ENCODE measurements at regions not wholly inside any gene's neighbourhood (a gene's known extent, or its start where the extent isn't known, plus 50 kb on each side); places are given as distances from the start of the nearest gene placed in this dataset.
"Not testable (repeated sequence)": the region's sequence is repeated elsewhere in the genome, so short reads cannot be mapped to it uniquely, and the experiment has no call there.

DNA sequence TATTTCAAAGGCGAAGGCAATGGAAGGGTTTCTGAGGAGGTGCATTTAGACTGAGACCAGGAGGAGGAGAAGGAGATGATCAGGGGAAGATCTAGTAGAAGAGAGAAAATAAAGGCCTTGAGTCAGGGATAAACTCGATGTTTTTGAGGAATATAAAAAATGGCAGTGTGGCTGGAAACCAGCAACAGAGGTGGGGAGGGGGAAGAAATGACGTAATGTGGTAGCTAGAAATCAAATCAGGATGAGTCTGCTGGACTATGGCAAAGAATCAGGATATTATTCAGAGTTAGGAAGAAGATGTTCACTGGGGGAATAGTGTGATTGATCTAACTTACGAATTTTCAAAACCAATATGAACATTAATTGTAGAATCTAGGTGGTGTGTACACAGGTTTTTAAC lies 1673.9 kb upstream of the WWC1 start:
- no peak overlapping the region for H3K4me3 ChIP-seq (replicated peaks; ENCODE audit: low read depth, low read length)
- TF ChIP-seq, protein P1, sequence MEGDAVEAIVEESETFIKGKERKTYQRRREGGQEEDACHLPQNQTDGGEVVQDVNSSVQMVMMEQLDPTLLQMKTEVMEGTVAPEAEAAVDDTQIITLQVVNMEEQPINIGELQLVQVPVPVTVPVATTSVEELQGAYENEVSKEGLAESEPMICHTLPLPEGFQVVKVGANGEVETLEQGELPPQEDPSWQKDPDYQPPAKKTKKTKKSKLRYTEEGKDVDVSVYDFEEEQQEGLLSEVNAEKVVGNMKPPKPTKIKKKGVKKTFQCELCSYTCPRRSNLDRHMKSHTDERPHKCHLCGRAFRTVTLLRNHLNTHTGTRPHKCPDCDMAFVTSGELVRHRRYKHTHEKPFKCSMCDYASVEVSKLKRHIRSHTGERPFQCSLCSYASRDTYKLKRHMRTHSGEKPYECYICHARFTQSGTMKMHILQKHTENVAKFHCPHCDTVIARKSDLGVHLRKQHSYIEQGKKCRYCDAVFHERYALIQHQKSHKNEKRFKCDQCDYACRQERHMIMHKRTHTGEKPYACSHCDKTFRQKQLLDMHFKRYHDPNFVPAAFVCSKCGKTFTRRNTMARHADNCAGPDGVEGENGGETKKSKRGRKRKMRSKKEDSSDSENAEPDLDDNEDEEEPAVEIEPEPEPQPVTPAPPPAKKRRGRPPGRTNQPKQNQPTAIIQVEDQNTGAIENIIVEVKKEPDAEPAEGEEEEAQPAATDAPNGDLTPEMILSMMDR (IDR thresholded peaks at IDR 0.05; ENCODE audit: insufficient read depth, low read length, poor library complexity, severe bottlenecking) = no peak
- no peaks in the 10 kb centered on the region for H3K36me3 ChIP-seq (ENCODE audit: control insufficient read depth, insufficient read depth, low read length)
- H3K27me3 ChIP-seq (replicated peaks; ENCODE audit: control insufficient read depth, insufficient read depth, low read length) = no peaks in the 10 kb centered on the region
- no peak for DNase-seq (ENCODE audit: extremely low read depth, insufficient read length)

DNA sequence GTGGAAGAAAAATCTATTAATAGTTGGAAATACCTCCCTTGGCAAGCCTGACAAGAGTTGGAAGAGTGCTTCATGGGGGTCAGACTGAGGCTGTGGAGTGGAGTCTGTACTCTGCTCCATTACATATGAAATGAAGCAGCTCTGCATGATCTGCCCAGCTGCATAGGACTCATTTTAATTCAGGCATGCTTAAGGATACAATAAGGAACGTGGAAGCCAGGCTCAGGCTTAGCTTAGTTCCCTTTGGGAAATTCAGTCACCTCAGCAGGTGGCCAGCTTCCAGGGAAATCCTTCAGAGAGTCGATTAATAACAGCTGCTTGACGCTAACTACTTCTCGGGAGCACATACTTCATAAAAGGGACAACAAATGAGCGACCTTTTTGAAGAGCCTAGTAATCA lies 1672.9 kb upstream of the WWC1 start:
- TF ChIP-seq, protein P1 (IDR thresholded peaks at IDR 0.05; ENCODE audit: insufficient read depth, low read length, poor library complexity, severe bottlenecking) = no peak

DNA sequence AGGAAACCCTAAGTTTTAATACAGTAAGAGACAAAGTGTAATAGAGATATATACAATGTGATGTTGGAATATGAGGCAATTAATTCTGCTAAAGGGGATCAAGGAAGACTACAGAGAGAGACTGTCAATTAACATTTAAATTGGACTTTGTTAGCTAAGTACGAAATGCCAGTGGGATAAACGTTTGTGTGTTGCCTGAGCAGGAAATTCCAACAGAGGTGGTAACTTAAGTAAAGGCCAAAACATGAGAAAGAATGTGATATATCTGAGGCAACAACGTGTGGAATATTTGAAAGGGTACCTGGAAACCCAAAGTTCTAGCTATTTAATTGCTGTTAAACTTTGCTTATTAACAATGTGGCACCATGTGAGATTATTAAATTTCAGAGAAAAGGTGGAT lies 1666.9 kb upstream of the WWC1 start:
- Histone ChIP-seq H3K4me3 (replicated peaks; ENCODE audit: low read depth, low read length) (no peak overlapping the region), H3K36me3 (ENCODE audit: control insufficient read depth, insufficient read depth, low read length) (no peaks in the 10 kb centered on the region), H3K27me3 (replicated peaks; ENCODE audit: control insufficient read depth, insufficient read depth, low read length) (no peaks in the 10 kb centered on the region)
- no peak for DNase-seq (ENCODE audit: extremely low read depth, insufficient read length)
- TF ChIP-seq, protein P1 (IDR thresholded peaks at IDR 0.05; ENCODE audit: insufficient read depth, low read length, poor library complexity, severe bottlenecking) = no peak

More for the DNA sequence above, 1672.9 kb upstream of the WWC1 start:
- no peak for DNase-seq (ENCODE audit: extremely low read depth, insufficient read length)
- no peak overlapping the region for H3K4me3 ChIP-seq (replicated peaks; ENCODE audit: low read depth, low read length)
- H3K36me3 ChIP-seq (ENCODE audit: control insufficient read depth, insufficient read depth, low read length) = no peaks in the 10 kb centered on the region
- H3K27me3 ChIP-seq (replicated peaks; ENCODE audit: control insufficient read depth, insufficient read depth, low read length) = no peaks in the 10 kb centered on the region

DNA sequence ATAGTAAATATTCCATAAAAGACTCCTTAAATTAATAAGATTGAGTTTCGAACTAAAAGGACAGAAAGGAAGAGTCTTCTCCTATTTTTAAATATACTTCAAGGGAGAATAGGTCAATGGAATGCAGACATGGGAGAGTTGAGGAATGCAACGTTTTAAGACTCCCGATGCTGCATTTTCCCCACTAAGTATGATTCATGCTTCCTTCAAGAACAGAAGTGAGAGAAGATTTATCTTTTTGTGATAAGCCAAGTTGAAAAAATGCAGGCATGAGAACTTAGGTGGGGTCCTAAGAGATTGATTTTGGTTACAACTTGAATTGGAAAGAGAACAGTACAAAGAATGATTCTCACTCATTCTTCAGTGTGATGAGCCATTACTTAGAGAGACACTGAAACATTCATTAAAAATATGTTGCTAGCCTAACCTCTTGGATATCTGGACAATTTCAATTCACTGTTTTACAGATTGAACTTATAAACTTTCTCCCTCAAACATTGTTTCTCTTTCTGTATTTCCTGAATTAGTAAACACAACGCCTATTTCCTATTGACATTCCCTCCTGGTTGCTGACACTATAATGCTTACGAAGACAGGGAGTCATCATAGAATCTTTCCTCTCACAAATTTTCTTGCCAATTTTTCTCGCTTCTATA lies 1666.1 kb upstream of the WWC1 start:
- TF ChIP-seq, protein P1 (IDR thresholded peaks at IDR 0.05; ENCODE audit: insufficient read depth, low read length, poor library complexity, severe bottlenecking) = no peak
- H3K27me3 ChIP-seq (replicated peaks; ENCODE audit: control insufficient read depth, insufficient read depth, low read length) = no peaks in the 10 kb centered on the region
- H3K36me3 ChIP-seq (ENCODE audit: control insufficient read depth, insufficient read depth, low read length) = no peaks in the 10 kb centered on the region
- DNase-seq (ENCODE audit: extremely low read depth, insufficient read length) = no peak
- H3K4me3 ChIP-seq (replicated peaks; ENCODE audit: low read depth, low read length) = no peak overlapping the region

DNA sequence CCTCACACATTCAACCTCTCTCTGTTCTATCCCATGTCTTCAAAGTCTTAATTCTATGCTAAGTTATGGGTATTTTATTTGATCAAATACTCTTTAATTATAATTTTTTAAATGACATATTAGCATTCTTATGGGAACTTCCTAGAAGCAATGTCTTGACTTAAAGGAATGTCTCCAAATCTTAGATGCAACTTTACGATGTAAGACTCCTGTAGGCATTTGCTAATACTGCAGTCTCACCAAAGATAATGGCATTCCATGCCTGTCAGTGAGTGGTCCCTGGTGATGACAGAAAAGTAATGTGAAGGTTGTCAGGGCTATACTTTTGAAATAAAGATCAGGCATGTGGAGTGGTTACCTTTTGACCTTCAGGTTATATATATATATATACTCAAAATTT lies 1654.2 kb upstream of the WWC1 start:
- H3K4me3 ChIP-seq (replicated peaks; ENCODE audit: low read depth, low read length) = no peak overlapping the region
- TF ChIP-seq, protein P1 (IDR thresholded peaks at IDR 0.05; ENCODE audit: insufficient read depth, low read length, poor library complexity, severe bottlenecking) = no peak
- no peaks in the 10 kb centered on the region for H3K36me3 ChIP-seq (ENCODE audit: control insufficient read depth, insufficient read depth, low read length)
- DNase-seq (ENCODE audit: extremely low read depth, insufficient read length) = no peak
- H3K27me3 ChIP-seq (replicated peaks; ENCODE audit: control insufficient read depth, insufficient read depth, low read length) = no peaks in the 10 kb centered on the region

DNA sequence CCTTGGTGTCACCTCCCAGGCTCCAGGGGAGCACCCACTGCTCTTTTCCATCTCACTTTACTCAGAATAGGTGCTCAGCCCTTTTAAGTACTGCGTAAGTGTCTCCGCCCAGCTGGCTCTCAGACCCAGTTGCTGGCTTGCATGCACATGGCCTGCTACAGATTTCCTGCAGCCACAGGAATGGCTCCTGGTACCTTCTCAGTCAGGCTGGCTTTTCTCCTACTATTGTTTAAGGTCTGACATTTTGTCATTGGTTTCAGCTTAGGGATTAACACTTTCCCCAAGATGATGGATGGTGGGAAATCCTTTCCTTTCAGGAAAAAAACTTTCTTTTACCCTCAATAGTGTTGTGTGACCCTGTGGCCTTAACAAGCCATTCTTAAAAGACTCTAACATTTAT lies 1652.3 kb upstream of the WWC1 start:
- no peak for DNase-seq (ENCODE audit: extremely low read depth, insufficient read length)
- Histone ChIP-seq H3K36me3 (ENCODE audit: control insufficient read depth, insufficient read depth, low read length) (no peaks in the 10 kb centered on the region), H3K4me3 (replicated peaks; ENCODE audit: low read depth, low read length) (no peak overlapping the region), H3K27me3 (replicated peaks; ENCODE audit: control insufficient read depth, insufficient read depth, low read length) (no peaks in the 10 kb centered on the region)
- TF ChIP-seq, protein P1 (IDR thresholded peaks at IDR 0.05; ENCODE audit: insufficient read depth, low read length, poor library complexity, severe bottlenecking) = no peak

DNA sequence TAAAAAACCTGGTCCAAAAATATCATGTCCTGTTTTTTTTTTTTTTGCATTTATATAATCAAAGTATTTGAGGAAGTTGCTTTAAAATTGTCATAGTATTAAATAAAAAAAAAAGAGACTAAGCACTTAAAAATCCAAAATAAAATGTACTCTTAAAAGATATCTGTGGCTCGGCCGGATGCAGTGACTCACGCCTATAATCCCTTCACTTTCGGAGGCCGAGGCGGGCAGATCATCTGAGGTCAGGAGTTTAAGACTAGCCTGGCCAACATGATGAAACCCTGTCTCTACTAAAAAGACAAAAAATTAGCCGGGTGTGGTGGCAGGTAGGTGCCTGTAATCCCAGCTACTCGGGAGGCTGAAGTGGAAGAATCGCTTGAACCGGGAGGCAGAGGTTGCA lies 1651.3 kb upstream of the WWC1 start:
- H3K36me3 ChIP-seq (ENCODE audit: control insufficient read depth, insufficient read depth, low read length); H3K27me3 ChIP-seq (replicated peaks; ENCODE audit: control insufficient read depth, insufficient read depth, low read length); H3K4me3 ChIP-seq (replicated peaks; ENCODE audit: low read depth, low read length); DNase-seq (ENCODE audit: extremely low read depth, insufficient read length): not testable (repeated sequence)
